ENCODE measurements at regions not wholly inside any gene's neighbourhood (a gene's known extent, or its start where the extent isn't known, plus 50 kb on each side); places are given as distances from the start of the nearest gene placed in this dataset.

DNA sequence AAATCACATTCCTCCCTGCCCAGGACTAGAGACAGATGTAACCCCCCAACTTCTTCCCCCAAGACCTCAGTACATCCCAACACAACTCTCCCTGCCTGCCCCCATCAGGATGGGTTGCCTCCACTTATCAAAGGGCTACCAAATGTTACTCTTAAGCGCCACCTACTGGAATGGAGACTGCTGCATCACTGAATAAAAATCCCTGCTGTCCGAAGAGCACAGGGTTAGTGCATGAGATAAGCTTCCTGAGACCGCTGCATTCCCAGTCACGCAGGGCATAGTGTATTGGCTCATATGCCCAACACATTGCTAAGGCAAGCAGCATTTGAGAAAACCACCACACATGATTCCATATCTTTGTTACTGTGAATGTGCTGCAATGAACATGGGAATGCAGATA, 544.5 kb downstream of the PPP4R3C start:
- TF ChIP-seq CTCF (IDR thresholded peaks at IDR 0.05) (peak; percentile 72), ZFX (IDR thresholded peaks at IDR 0.05; ENCODE audit: borderline replicate concordance) (no peak)
